ENCODE measurements at regions not wholly inside any gene's neighbourhood (a gene's known extent, or its start where the extent isn't known, plus 50 kb on each side); places are given as distances from the start of the nearest gene placed in this dataset.

GRCh38 chr13:100794575-100794974 is 120.0 kb upstream of the TMTC4 start:
- TF ChIP-seq CTCF (IDR thresholded peaks at IDR 0.05; ENCODE audit: insufficient read depth, low read length, missing control alignments), result no peak
- H3K4me3 ChIP-seq (ENCODE audit: low read depth, low read length), result no peak overlapping the region
- ChIA-PET POLR2A (no interaction called here), CTCF (no interaction called here)
- DNase-seq (ENCODE audit: low read depth, low spot score), result no peak

GRCh38 chr13:100790405-100790804 is 115.8 kb upstream of the TMTC4 start:
- no peak for DNase-seq (ENCODE audit: low read depth, low spot score)
- ChIA-PET POLR2A (no interaction called here), CTCF (no interaction called here)
- TF ChIP-seq CTCF (IDR thresholded peaks at IDR 0.05; ENCODE audit: insufficient read depth, low read length, missing control alignments), result no peak
- no peak overlapping the region for H3K4me3 ChIP-seq (ENCODE audit: low read depth, low read length)

DNA sequence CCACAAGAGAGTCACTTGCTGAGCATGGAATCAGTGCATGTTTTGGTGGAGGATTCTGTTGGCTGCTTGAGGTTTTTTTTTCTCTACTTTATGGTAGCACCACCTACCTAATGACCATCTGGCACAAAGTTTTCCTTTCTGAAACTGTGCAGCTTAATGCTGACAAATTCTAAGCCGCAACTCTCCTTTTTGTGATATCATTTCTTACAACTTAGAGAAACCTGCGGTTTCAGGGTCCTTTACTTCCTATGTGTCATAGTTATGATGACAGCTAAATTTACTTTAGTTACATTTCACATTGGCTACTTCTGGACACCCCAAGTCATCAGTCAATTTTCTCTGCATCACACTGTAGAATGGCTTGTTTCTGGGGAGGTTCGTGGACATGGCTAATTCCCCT is 115.4 kb upstream of the TMTC4 start:
- no peak for DNase-seq (ENCODE audit: low read depth, low spot score)
- H3K4me3 ChIP-seq (ENCODE audit: low read depth, low read length), result no peak overlapping the region
- POLR2A ChIA-PET, result no interaction called here
- CTCF ChIA-PET, result no interaction called here
- no peak for TF ChIP-seq CTCF (IDR thresholded peaks at IDR 0.05; ENCODE audit: insufficient read depth, low read length, missing control alignments)

- CTCF ChIA-PET, result no interaction called here
- POLR2A ChIA-PET, result no interaction called here
- no peak for DNase-seq (ENCODE audit: low read depth, low spot score)
- H3K4me3 ChIP-seq (ENCODE audit: low read depth, low read length), result no peak overlapping the region
- TF ChIP-seq CTCF (IDR thresholded peaks at IDR 0.05; ENCODE audit: insufficient read depth, low read length, missing control alignments), result no peak
These were observed 114.9 kb upstream of the TMTC4 start for GRCh38 chr13:100789481-100789880.

- POLR2A ChIA-PET, result no interaction called here
- DNase-seq (ENCODE audit: low read depth, low spot score), result no peak
- H3K4me3 ChIP-seq (ENCODE audit: low read depth, low read length), result no peak overlapping the region
These were observed 114.4 kb upstream of the TMTC4 start for GRCh38 chr13:100789025-100789424.

DNA sequence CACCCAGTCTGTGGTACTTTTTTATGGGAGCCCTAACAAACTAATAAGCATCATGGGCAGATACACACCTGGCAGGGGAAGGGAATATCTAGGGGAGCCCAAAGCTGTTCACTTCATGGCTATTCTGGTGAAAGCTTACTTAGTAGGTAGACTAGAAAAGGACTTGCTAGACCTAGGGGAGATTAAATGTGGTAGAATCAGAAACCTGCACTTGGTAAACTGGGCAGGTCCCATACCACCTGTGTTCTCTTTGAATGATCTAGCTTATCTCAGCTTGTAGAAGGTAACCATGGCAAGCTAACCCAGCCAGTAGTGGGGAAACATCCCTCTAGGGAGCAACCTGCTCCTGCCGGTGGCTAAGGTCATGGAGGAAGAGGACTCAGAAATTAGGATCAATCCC is 113.9 kb upstream of the TMTC4 start:
- H3K4me3 ChIP-seq (ENCODE audit: low read depth, low read length), result no peak overlapping the region
- DNase-seq (ENCODE audit: low read depth, low spot score), result no peak
- ChIA-PET CTCF (no interaction called here), POLR2A (no interaction called here)
- TF ChIP-seq CTCF (IDR thresholded peaks at IDR 0.05; ENCODE audit: insufficient read depth, low read length, missing control alignments), result no peak

More at GRCh38 chr13:100789025-100789424, 114.4 kb upstream of the TMTC4 start:
- no peak for TF ChIP-seq CTCF (IDR thresholded peaks at IDR 0.05; ENCODE audit: insufficient read depth, low read length, missing control alignments)
- CTCF ChIA-PET, result no interaction called here

Data from AG04449 (cell line).